ENCODE measurements at regions not wholly inside any gene's neighbourhood (a gene's known extent, or its start where the extent isn't known, plus 50 kb on each side); places are given as distances from the start of the nearest gene placed in this dataset.

- DNase-seq (ENCODE audit: low spot score): no peak
- H3K27ac ChIP-seq: no peak overlapping the region
- H3K4me3 ChIP-seq: no peak overlapping the region
- no peaks in the 10 kb centered on the region for H3K4me1 ChIP-seq
- no peak for TF ChIP-seq CTCF (IDR thresholded peaks at IDR 0.05)
- H3K9me3 ChIP-seq: no peaks in the 10 kb centered on the region
- no peaks in the 10 kb centered on the region for H3K27me3 ChIP-seq
- no peaks in the 10 kb centered on the region for H3K36me3 ChIP-seq
Measured at GRCh38 chr21:19148056-19148455, 744.5 kb upstream of the TMPRSS15 start.

GRCh38 chr21:19171585-19171984 is 768.0 kb upstream of the TMPRSS15 start:
- no peak for DNase-seq (ENCODE audit: low spot score)
- TF ChIP-seq CTCF (IDR thresholded peaks at IDR 0.05): no peak
- no peaks in the 10 kb centered on the region for H3K9me3 ChIP-seq
- H3K27me3 ChIP-seq: no peaks in the 10 kb centered on the region
- H3K36me3 ChIP-seq: no peaks in the 10 kb centered on the region
- no peak overlapping the region for H3K4me3 ChIP-seq
- no peak overlapping the region for H3K27ac ChIP-seq
- H3K4me1 ChIP-seq: no peaks in the 10 kb centered on the region

GRCh38 chr21:19181604-19182140 is 778.1 kb upstream of the TMPRSS15 start:
- Histone ChIP-seq H3K27me3 (no peaks in the 10 kb centered on the region), H3K27ac (no peak overlapping the region), H3K36me3 (no peaks in the 10 kb centered on the region), H3K4me1 (no peaks in the 10 kb centered on the region), H3K4me3 (no peak overlapping the region), H3K9me3 (no peaks in the 10 kb centered on the region)
- TF ChIP-seq CTCF (IDR thresholded peaks at IDR 0.05): no peak
- DNase-seq (ENCODE audit: low spot score): no peak

GRCh38 chr21:19197950-19198349 is 794.4 kb upstream of the TMPRSS15 start:
- DNase-seq (ENCODE audit: low spot score): no peak
- no peak overlapping the region for H3K4me3 ChIP-seq
- H3K27me3 ChIP-seq: no peaks in the 10 kb centered on the region
- no peaks in the 10 kb centered on the region for H3K9me3 ChIP-seq
- H3K4me1 ChIP-seq: no peaks in the 10 kb centered on the region
- no peak overlapping the region for H3K27ac ChIP-seq
- TF ChIP-seq CTCF (IDR thresholded peaks at IDR 0.05): no peak
- H3K36me3 ChIP-seq: no peaks in the 10 kb centered on the region

- TF ChIP-seq CTCF (IDR thresholded peaks at IDR 0.05): no peak
- H3K27ac ChIP-seq: no peak overlapping the region
- no peak overlapping the region for H3K4me3 ChIP-seq
- H3K27me3 ChIP-seq: no peaks in the 10 kb centered on the region
- no peaks in the 10 kb centered on the region for H3K36me3 ChIP-seq
- no peaks in the 10 kb centered on the region for H3K9me3 ChIP-seq
- DNase-seq (ENCODE audit: low spot score): no peak
- H3K4me1 ChIP-seq: no peaks in the 10 kb centered on the region
Measured at GRCh38 chr21:19198801-19199200, 795.2 kb upstream of the TMPRSS15 start.

GRCh38 chr21:19218163-19218562 is 814.6 kb upstream of the TMPRSS15 start:
- H3K9me3 ChIP-seq: no peaks in the 10 kb centered on the region
- no peak overlapping the region for H3K4me3 ChIP-seq
- H3K36me3 ChIP-seq: no peaks in the 10 kb centered on the region
- no peak for TF ChIP-seq CTCF (IDR thresholded peaks at IDR 0.05)
- no peak for DNase-seq (ENCODE audit: low spot score)
- no peaks in the 10 kb centered on the region for H3K4me1 ChIP-seq
- H3K27me3 ChIP-seq: no peaks in the 10 kb centered on the region
- H3K27ac ChIP-seq: no peak overlapping the region

All from right atrium auricular region (tissue), 2 donors.